Activated CD4-positive, alpha-beta T cell treated with anti-CD3 and anti-CD28 coated beads for 36 hours (primary cell): ENCODE measurements at regions not wholly inside any gene's neighbourhood (a gene's known extent, or its start where the extent isn't known, plus 50 kb on each side); places are given as distances from the start of the nearest gene placed in this dataset.

Experiments used
- ATAC-seq: fragments of 200-7000 bp; cut with Tn5 transposase; one replicate; pipeline ENCODE4 v1.10.0; 2021; ENCODE audit warnings: mild to moderate bottlenecking, moderate library complexity
- CTCF ChIA-PET: fragments of 350-600 bp; sonication (Branson Sonifier 250); formaldehyde crosslinking; loops from one replicate; lab custom pipeline; 2021; ENCODE audit warnings: antibody characterized with exemption; lab: Charles Lee
- POLR2A ChIA-PET: fragments of 350-600 bp; sonication (Branson Sonifier 250); formaldehyde crosslinking; loops from one replicate; lab custom pipeline; 2021; ENCODE audit warnings: antibody characterized with exemption, inconsistent platforms; lab: Charles Lee
- DNase-seq: peaks from one replicate; pipeline ENCODE4 v3.0.0-alpha.2; 2020
- H3K27ac Mint-ChIP-seq: one replicate; pipeline ENCODE4 v1.8.0; 2021; ENCODE audit warnings: mixed read lengths
- H3K27me3 Mint-ChIP-seq: one replicate; pipeline ENCODE4 v1.8.0; 2021; ENCODE audit warnings: mixed read lengths
- H3K36me3 Mint-ChIP-seq: one replicate; pipeline ENCODE4 v1.8.0; 2021; ENCODE audit warnings: low read depth, mixed read lengths
- H3K4me1 Mint-ChIP-seq: one replicate; pipeline ENCODE4 v1.8.0; 2021; ENCODE audit warnings: mixed read lengths
- H3K4me3 Mint-ChIP-seq: one replicate; pipeline ENCODE4 v1.8.0; 2021; ENCODE audit warnings: mild to moderate bottlenecking, moderate library complexity, mixed read lengths
- H3K9me3 Mint-ChIP-seq: one replicate; pipeline ENCODE4 v1.8.0; 2021; ENCODE audit warnings: low read depth, mixed read lengths
- intact Hi-C, 2 experiments: fragments of 100-400 bp; cut with DNase I in 1 of 2; cut with micrococcal nuclease in 1 of 2; formaldehyde crosslinking; loops; one replicate each; pipeline versions ENCODE4 v1.14.2 to v1.15.1; 2022 to 2024; cut with DNase I, micrococcal nuclease

- Mint-ChIP-seq H3K27me3 (peaks cover 30% of the 10 kb centered on the region), H3K27ac (no peak overlapping the region), H3K4me1 (peaks cover 20% of the 10 kb centered on the region), H3K9me3 (peaks cover 8% of the 10 kb centered on the region), H3K36me3 (peaks cover 17% of the 10 kb centered on the region), H3K4me3 (no peak overlapping the region)
- ChIA-PET POLR2A (no interaction called here), CTCF (interaction anchor here (0.6 kb wide), 1 partner anchor 1370 kb away, joined by 3 read pairs; no protein-coding TSS in a partner anchor)
- ATAC-seq (no peak), DNase-seq (no peak)
- intact Hi-C loops, result loop anchor here in 1 of 2 experiments (1.0 kb wide), 1 partner anchor 16 kb away; no protein-coding TSS in a partner anchor
These were observed 174.2 kb upstream of the INHBA start for GRCh38 chr7:41877118-41877517.

GRCh38 chr7:41875513-41875912 lies 172.6 kb upstream of the INHBA start:
- peaks cover 5% of the 10 kb centered on the region for H3K4me1 Mint-ChIP-seq
- peaks cover 5% of the 10 kb centered on the region for H3K9me3 Mint-ChIP-seq

GRCh38 chr7:41874201-41874785 lies 171.4 kb upstream of the INHBA start:
- ATAC-seq (no peak), DNase-seq (no peak)
- Mint-ChIP-seq H3K4me1 (peaks cover 11% of the 10 kb centered on the region), H3K27me3 (peaks cover 35% of the 10 kb centered on the region), H3K9me3 (no peaks in the 10 kb centered on the region), H3K4me3 (no peak overlapping the region), H3K27ac (no peak overlapping the region), H3K36me3 (no peaks in the 10 kb centered on the region)
- CTCF ChIA-PET, result interaction anchor here (0.9 kb wide), 1 partner anchor 1431 kb away, joined by 3 read pairs; no protein-coding TSS in a partner anchor
- intact Hi-C loops, result no loop called here
- POLR2A ChIA-PET, result no interaction called here

More at GRCh38 chr7:41875513-41875912, 172.6 kb upstream of the INHBA start:
- H3K27ac Mint-ChIP-seq, result no peak overlapping the region
- POLR2A ChIA-PET, result no interaction called here
- ATAC-seq (no peak), DNase-seq (no peak)
- CTCF ChIA-PET, result interaction anchor here (1.2 kb wide), 1 partner anchor 65 kb away, joined by 3 read pairs; no protein-coding TSS in a partner anchor
- H3K27me3 Mint-ChIP-seq, result peaks cover 34% of the 10 kb centered on the region
- H3K36me3 Mint-ChIP-seq, result peaks cover 5% of the 10 kb centered on the region
- H3K4me3 Mint-ChIP-seq, result no peak overlapping the region
- intact Hi-C loops, result no loop called here

- no peaks in the 10 kb centered on the region for H3K9me3 Mint-ChIP-seq
- no peak overlapping the region for H3K27ac Mint-ChIP-seq
- ChIA-PET POLR2A (no interaction called here), CTCF (interaction anchor here (0.9 kb wide), 1 partner anchor 1431 kb away, joined by 3 read pairs; no protein-coding TSS in a partner anchor)
- ATAC-seq (no peak), DNase-seq (no peak)
- peaks cover 16% of the 10 kb centered on the region for H3K4me1 Mint-ChIP-seq
- no peak overlapping the region for H3K4me3 Mint-ChIP-seq
- no peaks in the 10 kb centered on the region for H3K36me3 Mint-ChIP-seq
- peaks cover 41% of the 10 kb centered on the region for H3K27me3 Mint-ChIP-seq
- intact Hi-C loops, result no loop called here
These were observed 170.9 kb upstream of the INHBA start for GRCh38 chr7:41873741-41874140.

- CTCF ChIA-PET, result interaction anchor here (0.9 kb wide), 1 partner anchor 1432 kb away, joined by 3 read pairs; no protein-coding TSS in a partner anchor
- intact Hi-C loops, result no loop called here
- POLR2A ChIA-PET, result no interaction called here
- Mint-ChIP-seq H3K36me3 (no peaks in the 10 kb centered on the region), H3K9me3 (no peaks in the 10 kb centered on the region), H3K4me3 (no peak overlapping the region), H3K27me3 (peaks cover 43% of the 10 kb centered on the region), H3K27ac (no peak overlapping the region), H3K4me1 (peaks cover 16% of the 10 kb centered on the region)
- no peak for ATAC-seq
- no peak for DNase-seq
These were observed 170.1 kb upstream of the INHBA start for GRCh38 chr7:41872966-41873365.

- intact Hi-C loops, result loop anchor here (1.0 kb wide), 1 partner anchor 11 kb away; no protein-coding TSS in a partner anchor
- ChIA-PET POLR2A (no interaction called here), CTCF (interaction anchor here (1.4 to 1.7 kb wide), 2 partner anchors 18 to 70 kb away, joined by 3 to 5 read pairs; no protein-coding TSS in a partner anchor)
- Mint-ChIP-seq H3K27me3 (peaks cover 44% of the 10 kb centered on the region), H3K4me3 (no peak overlapping the region), H3K27ac (no peak overlapping the region), H3K9me3 (no peaks in the 10 kb centered on the region), H3K36me3 (no peaks in the 10 kb centered on the region), H3K4me1 (peaks cover 16% of the 10 kb centered on the region)
- ATAC-seq, result peak; percentile 77
- no peak for DNase-seq
These were observed 167.7 kb upstream of the INHBA start for GRCh38 chr7:41870461-41871138.

- ATAC-seq (no peak), DNase-seq (no peak)
- CTCF ChIA-PET, result interaction anchor here (1.0 to 1.7 kb wide), 4 partner anchors 12 to 71 kb away, joined by 3 to 7 read pairs (median 4); no protein-coding TSS in a partner anchor
- peaks cover 16% of the 10 kb centered on the region for H3K4me1 Mint-ChIP-seq
- intact Hi-C loops, result loop anchor here in 1 of 2 experiments (1.0 kb wide), 1 partner anchor 11 kb away; no protein-coding TSS in a partner anchor
- no peaks in the 10 kb centered on the region for H3K36me3 Mint-ChIP-seq
- H3K9me3 Mint-ChIP-seq, result peaks cover 4% of the 10 kb centered on the region
- H3K4me3 Mint-ChIP-seq, result no peak overlapping the region
- POLR2A ChIA-PET, result no interaction called here
- peaks cover 42% of the 10 kb centered on the region for H3K27me3 Mint-ChIP-seq
- no peak overlapping the region for H3K27ac Mint-ChIP-seq
These were observed 167.1 kb upstream of the INHBA start for GRCh38 chr7:41869997-41870396.

- no peak overlapping the region for H3K4me3 Mint-ChIP-seq
- no peaks in the 10 kb centered on the region for H3K36me3 Mint-ChIP-seq
- no peak for DNase-seq
- peaks cover 38% of the 10 kb centered on the region for H3K27me3 Mint-ChIP-seq
- ChIA-PET CTCF (interaction anchor here (1.0 to 1.7 kb wide), 3 partner anchors 13 to 62 kb away, joined by 3 to 7 read pairs (median 3); no protein-coding TSS in a partner anchor), POLR2A (no interaction called here)
- no peak for ATAC-seq
- H3K27ac Mint-ChIP-seq, result no peak overlapping the region
- H3K4me1 Mint-ChIP-seq, result peaks cover 16% of the 10 kb centered on the region
- H3K9me3 Mint-ChIP-seq, result peaks cover 5% of the 10 kb centered on the region
- intact Hi-C loops, result no loop called here
These were observed 166.7 kb upstream of the INHBA start for GRCh38 chr7:41869596-41869995.

- DNase-seq, result no peak
- Mint-ChIP-seq H3K27me3 (peaks cover 33% of the 10 kb centered on the region), H3K4me3 (no peak overlapping the region), H3K4me1 (peaks cover 16% of the 10 kb centered on the region), H3K9me3 (peaks cover 6% of the 10 kb centered on the region), H3K27ac (no peak overlapping the region), H3K36me3 (no peaks in the 10 kb centered on the region)
- CTCF ChIA-PET, result interaction anchor here (1.0 to 1.7 kb wide), 4 partner anchors 13 to 62 kb away, joined by 3 to 7 read pairs (median 3); no protein-coding TSS in a partner anchor
- POLR2A ChIA-PET, result no interaction called here
- ATAC-seq, result peak; percentile 34
- intact Hi-C loops, result no loop called here
These were observed 166.2 kb upstream of the INHBA start for GRCh38 chr7:41869091-41869490.

- intact Hi-C loops, result no loop called here
- no peak for ATAC-seq
- Mint-ChIP-seq H3K4me3 (no peak overlapping the region), H3K4me1 (peaks cover 16% of the 10 kb centered on the region), H3K27ac (no peak overlapping the region), H3K36me3 (no peaks in the 10 kb centered on the region), H3K27me3 (peaks cover 32% of the 10 kb centered on the region), H3K9me3 (peaks cover 11% of the 10 kb centered on the region)
- ChIA-PET CTCF (interaction anchor here (1.3 kb wide), 1 partner anchor 18 kb away, joined by 3 read pairs; no protein-coding TSS in a partner anchor), POLR2A (no interaction called here)
- DNase-seq, result no peak
These were observed 164.9 kb upstream of the INHBA start for GRCh38 chr7:41867639-41868280.

- Mint-ChIP-seq H3K4me3 (no peak overlapping the region), H3K4me1 (no peaks in the 10 kb centered on the region), H3K36me3 (no peaks in the 10 kb centered on the region), H3K27me3 (peaks cover 25% of the 10 kb centered on the region), H3K9me3 (peaks cover 11% of the 10 kb centered on the region), H3K27ac (no peak overlapping the region)
- ChIA-PET POLR2A (no interaction called here), CTCF (no interaction called here)
- intact Hi-C loops, result no loop called here
- DNase-seq (no peak), ATAC-seq (no peak)
These were observed 159.4 kb upstream of the INHBA start for GRCh38 chr7:41862261-41862660.
